ENCODE measurements at regions not wholly inside any gene's neighbourhood (a gene's known extent, or its start where the extent isn't known, plus 50 kb on each side); places are given as distances from the start of the nearest gene placed in this dataset.

DNA sequence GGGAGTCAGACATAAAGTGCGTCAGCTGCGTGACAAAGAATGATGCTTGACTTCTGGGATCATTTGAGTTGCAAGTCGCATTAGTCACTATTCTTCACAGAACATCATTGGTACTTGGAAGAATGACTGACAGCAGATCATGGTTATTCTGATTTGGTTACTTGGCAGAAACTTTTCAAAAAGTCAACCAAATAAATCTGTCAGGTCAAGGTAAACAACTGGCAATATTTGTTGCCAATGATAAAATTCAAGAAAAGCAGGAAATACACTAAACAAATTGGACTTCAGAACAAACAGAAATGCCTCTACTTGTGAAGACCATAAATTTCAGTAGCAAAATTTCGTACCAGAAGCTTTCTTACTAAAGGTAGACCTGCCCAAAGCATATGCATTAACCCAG is 221.6 kb downstream of the TFAP2A start:
- Mint-ChIP-seq H3K4me3 (no peak overlapping the region), H3K36me3 (ENCODE audit: insufficient read depth in 1 of 3, low read depth in 3 of 3) (no peaks in the 10 kb centered on the region), H3K4me1 (0 out of 4 replicates have a peak, but pooled peaks cover 0 to 4% of the 10 kb centered on the region in 2 experiments), H3K9me3 (no peaks in the 10 kb centered on the region), H3K27ac (no peak overlapping the region), H3K27me3 (ENCODE audit: low read depth) (peaks cover 2% of the 10 kb centered on the region; the same call in 1 of the 2 replicates)
- Histone ChIP-seq H3K79me1 (ENCODE audit: insufficient read depth, low read depth, low read length, poor library complexity, severe bottlenecking) (no peaks in the 10 kb centered on the region), H3T11ph (ENCODE audit: low read length) (no peak overlapping the region), H2AK5ac (ENCODE audit: insufficient read length, low read length) (no peak overlapping the region), H3K18ac (ENCODE audit: insufficient read length, low read depth, low read length) (no peak overlapping the region), H4K8ac (replicated peaks; ENCODE audit: insufficient read length, low read depth, low read length) (no peak overlapping the region), H2BK5ac (ENCODE audit: insufficient read length, low read length) (no peak overlapping the region), H2BK12ac (ENCODE audit: insufficient read length, low read depth, low read length) (no peak overlapping the region), H3K4me1 (ENCODE audit: insufficient read depth, low read length) (no peaks in the 10 kb centered on the region), H3K9me3 (ENCODE audit: control insufficient read depth, low read depth, low read length) (no peaks in the 10 kb centered on the region), H3K23me2 (ENCODE audit: insufficient read length, low read depth, low read length, poor library complexity, severe bottlenecking) (no peaks in the 10 kb centered on the region), H2BK15ac (ENCODE audit: low read depth, low read length) (no peak overlapping the region), H3K14ac (ENCODE audit: insufficient read depth, low read length) (no peak overlapping the region), H2AFZ (ENCODE audit: low read length) (no peak overlapping the region), H3K23ac (ENCODE audit: insufficient read length, low read depth, low read length) (no peak overlapping the region), H2BK120ac (ENCODE audit: low read depth, low read length, poor library complexity, severe bottlenecking) (no peak overlapping the region), H4K5ac (ENCODE audit: insufficient read length, low read depth, low read length) (no peak overlapping the region), H2BK20ac (ENCODE audit: low read depth, low read length, poor library complexity, severe bottlenecking) (no peak overlapping the region), H3K56ac (ENCODE audit: insufficient read length, low read depth, low read length) (no peak overlapping the region), H3K9ac (ENCODE audit: extremely low read depth, insufficient read length, low read length) (no peak overlapping the region), H3K79me2 (ENCODE audit: insufficient read depth, low read length) (no peaks in the 10 kb centered on the region), H3K4ac (ENCODE audit: low read depth, low read length) (no peak overlapping the region), H3K4me2 (ENCODE audit: insufficient read depth, insufficient read length, low read length) (no peak overlapping the region), H3K27ac (ENCODE audit: insufficient read length, low read depth, low read length) (no peak overlapping the region), H4K91ac (ENCODE audit: insufficient read length, low read depth, low read length) (no peak overlapping the region), H4K20me1 (ENCODE audit: control insufficient read depth, insufficient read depth, insufficient read length) (no peaks in the 10 kb centered on the region), H3K27me3 (ENCODE audit: insufficient read depth, low read length) (no peaks in the 10 kb centered on the region)
- no peak for DNase-seq
- TF ChIP-seq, protein P1, sequence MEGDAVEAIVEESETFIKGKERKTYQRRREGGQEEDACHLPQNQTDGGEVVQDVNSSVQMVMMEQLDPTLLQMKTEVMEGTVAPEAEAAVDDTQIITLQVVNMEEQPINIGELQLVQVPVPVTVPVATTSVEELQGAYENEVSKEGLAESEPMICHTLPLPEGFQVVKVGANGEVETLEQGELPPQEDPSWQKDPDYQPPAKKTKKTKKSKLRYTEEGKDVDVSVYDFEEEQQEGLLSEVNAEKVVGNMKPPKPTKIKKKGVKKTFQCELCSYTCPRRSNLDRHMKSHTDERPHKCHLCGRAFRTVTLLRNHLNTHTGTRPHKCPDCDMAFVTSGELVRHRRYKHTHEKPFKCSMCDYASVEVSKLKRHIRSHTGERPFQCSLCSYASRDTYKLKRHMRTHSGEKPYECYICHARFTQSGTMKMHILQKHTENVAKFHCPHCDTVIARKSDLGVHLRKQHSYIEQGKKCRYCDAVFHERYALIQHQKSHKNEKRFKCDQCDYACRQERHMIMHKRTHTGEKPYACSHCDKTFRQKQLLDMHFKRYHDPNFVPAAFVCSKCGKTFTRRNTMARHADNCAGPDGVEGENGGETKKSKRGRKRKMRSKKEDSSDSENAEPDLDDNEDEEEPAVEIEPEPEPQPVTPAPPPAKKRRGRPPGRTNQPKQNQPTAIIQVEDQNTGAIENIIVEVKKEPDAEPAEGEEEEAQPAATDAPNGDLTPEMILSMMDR (conservative IDR thresholded peaks at IDR 0.05): no peak
- WGBS (ENCODE audit: extremely low coverage, insufficient read length, low lambda C conversion rate): no CpG with 5 or more reads among the region's 4 CpGs

All from H9 (cell line).